ENCODE measurements at regions not wholly inside any gene's neighbourhood (a gene's known extent, or its start where the extent isn't known, plus 50 kb on each side); places are given as distances from the start of the nearest gene placed in this dataset.

DNA sequence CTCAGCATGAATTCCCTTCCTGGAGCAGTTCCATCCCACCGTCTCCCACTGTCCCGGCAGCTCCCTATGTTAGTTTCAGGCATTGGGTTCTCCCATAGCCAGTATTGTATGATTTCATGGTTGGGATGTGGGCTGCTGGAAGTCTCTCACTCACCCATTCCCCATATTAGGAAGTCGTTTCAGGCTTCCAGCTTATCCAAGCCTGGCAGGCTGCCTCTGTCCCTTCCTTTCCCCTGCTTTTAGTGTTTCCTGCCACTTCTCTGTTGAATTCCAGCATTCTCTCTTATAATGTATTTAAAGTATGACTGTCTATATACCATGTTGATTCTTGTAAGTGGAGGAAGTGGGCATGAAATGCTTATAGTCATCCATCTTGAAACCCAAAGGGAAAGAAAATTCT, 309.7 kb upstream of the RBMS3 start:
- TF ChIP-seq POLR2A (IDR thresholded peaks at IDR 0.05; ENCODE audit: control extremely low read depth in 1 of 2, low read depth in 2 of 2, low read length in 2 of 2) (no peak), USF2 (IDR thresholded peaks at IDR 0.05; ENCODE audit: low read length) (no peak), POU5F1 (IDR thresholded peaks at IDR 0.05; ENCODE audit: low read depth, low read length) (no peak), CTCF (IDR thresholded peaks at IDR 0.05; ENCODE audit: control extremely low read depth in 1 of 3, insufficient read depth in 1 of 3, low read depth in 1 of 3, low read length in 3 of 3) (no peak), EZH2 (IDR thresholded peaks at IDR 0.05; ENCODE audit: low read depth, low read length, severe bottlenecking) (no peak), EGR1 (IDR thresholded peaks at IDR 0.05; ENCODE audit: borderline replicate concordance, low read depth, low read length) (no peak), NANOG (IDR thresholded peaks at IDR 0.05; ENCODE audit: insufficient read depth, low read depth, low read length, poor library complexity, severe bottlenecking) (no peak), SP1 (IDR thresholded peaks at IDR 0.05; ENCODE audit: low read depth, low read length) (no peak), TAF1 (IDR thresholded peaks at IDR 0.05; ENCODE audit: low read depth, low read length) (no peak), HDAC6 (IDR thresholded peaks at IDR 0.05; ENCODE audit: low read depth, low read length) (no peak)
- TF ChIP-seq, protein P1, sequence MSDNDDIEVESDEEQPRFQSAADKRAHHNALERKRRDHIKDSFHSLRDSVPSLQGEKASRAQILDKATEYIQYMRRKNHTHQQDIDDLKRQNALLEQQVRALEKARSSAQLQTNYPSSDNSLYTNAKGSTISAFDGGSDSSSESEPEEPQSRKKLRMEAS (IDR thresholded peaks at IDR 0.05): no peak
- TF ChIP-seq, protein P2, sequence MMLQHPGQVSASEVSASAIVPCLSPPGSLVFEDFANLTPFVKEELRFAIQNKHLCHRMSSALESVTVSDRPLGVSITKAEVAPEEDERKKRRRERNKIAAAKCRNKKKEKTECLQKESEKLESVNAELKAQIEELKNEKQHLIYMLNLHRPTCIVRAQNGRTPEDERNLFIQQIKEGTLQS (IDR thresholded peaks at IDR 0.05; ENCODE audit: insufficient read depth, low read depth, low read length): no peak

Data from H1 (cell line).